ENCODE measurements at regions not wholly inside any gene's neighbourhood (a gene's known extent, or its start where the extent isn't known, plus 50 kb on each side); places are given as distances from the start of the nearest gene placed in this dataset.

DNA sequence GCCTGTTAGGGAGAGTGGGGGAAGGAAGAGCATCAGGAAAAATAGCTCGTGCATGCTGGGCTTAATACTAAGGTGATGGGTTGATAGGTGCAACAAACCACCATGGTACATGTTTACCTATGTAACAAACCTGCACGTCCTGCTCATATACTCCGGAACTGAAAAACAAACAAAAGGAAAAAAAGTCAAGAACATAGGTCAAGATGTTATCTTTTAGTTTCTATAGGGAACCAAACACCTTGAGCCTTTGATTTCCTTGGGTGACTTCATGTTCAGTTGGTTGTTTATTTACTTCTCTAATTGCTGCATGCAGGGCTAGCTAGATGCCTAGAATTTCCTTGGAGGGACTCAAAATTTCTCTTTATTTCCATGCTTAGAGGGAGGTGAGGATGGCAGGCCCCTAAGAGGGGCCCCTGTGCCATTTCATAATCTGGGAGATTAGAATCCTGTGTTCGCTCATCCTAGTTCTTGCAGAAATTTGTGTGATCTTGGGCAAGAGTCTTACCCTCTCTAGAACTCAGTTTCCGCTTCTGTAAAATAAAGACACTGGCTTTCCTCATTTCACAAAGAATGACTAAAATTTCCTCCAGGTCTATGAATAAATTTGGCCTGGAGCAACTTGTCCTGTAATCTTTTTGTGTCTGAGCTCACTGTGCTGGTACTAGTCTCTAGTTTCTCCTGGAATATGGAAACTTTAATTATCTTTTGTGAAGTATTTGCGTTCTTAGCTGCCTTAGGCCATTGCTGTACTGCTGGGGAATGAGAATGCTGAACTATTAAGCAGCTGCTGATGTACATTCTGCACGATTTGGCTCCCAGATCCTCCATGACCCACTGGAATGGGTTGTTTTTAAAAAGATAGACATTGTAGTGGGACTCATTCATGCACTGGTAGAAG is 457.5 kb downstream of the EDEM1 start:
- Histone ChIP-seq H3K9ac (ENCODE audit: low read length in 3 of 3) (no peak overlapping the region), H3K9me3 (ENCODE audit: control insufficient read depth in 2 of 3, insufficient read depth in 1 of 3, low read length in 3 of 3) (no peaks in the 10 kb centered on the region), H3K27me3 (ENCODE audit: control insufficient read depth, insufficient read depth, low read length) (no peaks in the 10 kb centered on the region), H3K4me1 (ENCODE audit: control insufficient read depth in 2 of 3, insufficient read depth in 2 of 3, low read depth in 1 of 3, low read length in 3 of 3) (no peaks in the 10 kb centered on the region), H3K27ac (ENCODE audit: low read depth in 2 of 2, low read length in 2 of 2) (no peak overlapping the region), H3K36me3 (ENCODE audit: control insufficient read depth in 2 of 3, insufficient read depth in 3 of 3, low read length in 3 of 3) (no peaks in the 10 kb centered on the region), H3K4me3 (ENCODE audit: low read length in 3 of 3) (no peak overlapping the region)
- peak in 1 of 5 donors; percentile 4 for DNase-seq
- intact Hi-C loops (cut with DNase I), result no loop called here
- TF ChIP-seq, protein P1, sequence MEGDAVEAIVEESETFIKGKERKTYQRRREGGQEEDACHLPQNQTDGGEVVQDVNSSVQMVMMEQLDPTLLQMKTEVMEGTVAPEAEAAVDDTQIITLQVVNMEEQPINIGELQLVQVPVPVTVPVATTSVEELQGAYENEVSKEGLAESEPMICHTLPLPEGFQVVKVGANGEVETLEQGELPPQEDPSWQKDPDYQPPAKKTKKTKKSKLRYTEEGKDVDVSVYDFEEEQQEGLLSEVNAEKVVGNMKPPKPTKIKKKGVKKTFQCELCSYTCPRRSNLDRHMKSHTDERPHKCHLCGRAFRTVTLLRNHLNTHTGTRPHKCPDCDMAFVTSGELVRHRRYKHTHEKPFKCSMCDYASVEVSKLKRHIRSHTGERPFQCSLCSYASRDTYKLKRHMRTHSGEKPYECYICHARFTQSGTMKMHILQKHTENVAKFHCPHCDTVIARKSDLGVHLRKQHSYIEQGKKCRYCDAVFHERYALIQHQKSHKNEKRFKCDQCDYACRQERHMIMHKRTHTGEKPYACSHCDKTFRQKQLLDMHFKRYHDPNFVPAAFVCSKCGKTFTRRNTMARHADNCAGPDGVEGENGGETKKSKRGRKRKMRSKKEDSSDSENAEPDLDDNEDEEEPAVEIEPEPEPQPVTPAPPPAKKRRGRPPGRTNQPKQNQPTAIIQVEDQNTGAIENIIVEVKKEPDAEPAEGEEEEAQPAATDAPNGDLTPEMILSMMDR (IDR thresholded peaks at IDR 0.05; ENCODE audit: borderline replicate concordance, extremely low read depth, insufficient read depth), result no peak
- FAIRE-seq, result no peak

DNA sequence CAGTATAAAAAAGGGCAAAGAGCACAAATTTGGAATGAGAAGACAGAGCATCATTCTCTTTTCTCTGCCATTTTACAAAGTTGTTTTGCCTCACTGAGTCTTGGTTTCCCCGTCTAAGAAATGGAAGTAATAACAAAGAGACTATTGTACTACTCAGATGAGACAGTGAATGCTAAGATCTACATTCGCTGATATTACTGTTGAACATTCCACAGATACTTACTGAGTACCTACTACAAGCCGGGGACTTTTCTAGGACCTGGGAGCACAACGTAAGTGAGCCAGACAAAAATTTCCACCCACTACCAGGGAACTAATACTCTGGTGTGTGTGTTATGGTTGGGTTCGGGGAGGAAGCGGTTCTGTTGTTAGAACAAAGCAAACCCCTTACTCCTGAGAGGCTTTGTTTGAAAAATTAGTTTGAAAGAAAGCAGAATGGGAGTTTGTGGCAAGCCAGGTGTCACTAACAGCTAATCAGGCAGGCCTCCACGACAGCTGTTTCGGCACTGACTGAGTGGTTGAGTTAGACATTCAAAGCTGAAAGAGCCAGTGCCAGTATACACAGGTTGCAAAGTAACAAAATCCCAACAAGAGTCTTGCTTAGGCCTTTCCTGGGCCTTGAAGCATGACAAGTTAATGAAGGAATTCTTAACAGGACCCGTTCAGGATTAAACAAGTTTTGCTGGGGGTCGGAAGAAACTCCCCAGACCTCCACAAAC is 458.3 kb downstream of the EDEM1 start:
- no peaks in the 10 kb centered on the region for H3K36me3 ChIP-seq (ENCODE audit: control insufficient read depth in 2 of 3, insufficient read depth in 3 of 3, low read length in 3 of 3)
- H3K27me3 ChIP-seq (ENCODE audit: control insufficient read depth, insufficient read depth, low read length), result no peaks in the 10 kb centered on the region
- no peaks in the 10 kb centered on the region for H3K4me1 ChIP-seq (ENCODE audit: control insufficient read depth in 2 of 3, insufficient read depth in 2 of 3, low read depth in 1 of 3, low read length in 3 of 3)
- no peak overlapping the region for H3K9ac ChIP-seq (ENCODE audit: low read length in 3 of 3)
- TF ChIP-seq, protein P1 (IDR thresholded peaks at IDR 0.05; ENCODE audit: borderline replicate concordance, extremely low read depth, insufficient read depth), result no peak
- intact Hi-C loops (cut with DNase I), result no loop called here
- no peak overlapping the region for H3K27ac ChIP-seq (ENCODE audit: low read depth in 2 of 2, low read length in 2 of 2)
- FAIRE-seq, result no peak
- H3K4me3 ChIP-seq (ENCODE audit: low read length in 3 of 3), result no peak overlapping the region
- DNase-seq, result peak in 3 of 5 donors; percentile 33 to 72 (median 53)
- no peaks in the 10 kb centered on the region for H3K9me3 ChIP-seq (ENCODE audit: control insufficient read depth in 2 of 3, insufficient read depth in 1 of 3, low read length in 3 of 3)

DNA sequence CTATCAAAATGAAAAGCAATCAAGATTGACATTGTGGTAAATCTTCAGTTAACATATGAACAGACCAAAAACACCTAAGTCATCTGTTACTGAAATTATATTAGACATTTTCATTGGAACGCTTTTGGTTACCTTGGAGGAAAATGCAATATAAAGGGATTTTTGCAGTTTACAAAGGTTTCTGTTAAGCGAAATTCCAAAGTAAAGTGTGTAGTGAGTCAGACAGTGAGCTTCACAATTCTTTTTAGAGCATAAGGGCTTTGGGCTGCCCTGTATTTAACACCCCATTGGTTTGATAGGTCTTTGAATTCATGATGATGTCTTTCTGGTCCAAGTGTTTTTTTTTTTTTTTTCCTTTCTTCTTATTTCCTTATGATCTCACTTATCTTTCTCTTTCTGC is 462.8 kb downstream of the EDEM1 start:
- Histone ChIP-seq H3K9ac (ENCODE audit: low read length in 3 of 3) (no peak overlapping the region), H3K4me3 (ENCODE audit: low read length in 3 of 3) (no peak overlapping the region), H3K9me3 (ENCODE audit: control insufficient read depth in 2 of 3, insufficient read depth in 1 of 3, low read length in 3 of 3) (no peaks in the 10 kb centered on the region), H3K27me3 (ENCODE audit: control insufficient read depth, insufficient read depth, low read length) (no peaks in the 10 kb centered on the region), H3K27ac (ENCODE audit: low read depth in 2 of 2, low read length in 2 of 2) (no peak overlapping the region), H3K36me3 (ENCODE audit: control insufficient read depth in 2 of 3, insufficient read depth in 3 of 3, low read length in 3 of 3) (no peaks in the 10 kb centered on the region), H3K4me1 (ENCODE audit: control insufficient read depth in 2 of 3, insufficient read depth in 2 of 3, low read depth in 1 of 3, low read length in 3 of 3) (no peaks in the 10 kb centered on the region)
- TF ChIP-seq, protein P1 (IDR thresholded peaks at IDR 0.05; ENCODE audit: borderline replicate concordance, extremely low read depth, insufficient read depth), result no peak
- intact Hi-C loops (cut with DNase I), result no loop called here
- no peak for FAIRE-seq
- no peak for DNase-seq

All from kidney (tissue), 13 donors.